Daoy (cell line): ENCODE measurements at regions not wholly inside any gene's neighbourhood (a gene's known extent, or its start where the extent isn't known, plus 50 kb on each side); places are given as distances from the start of the nearest gene placed in this dataset.

ENCODE experiments used
- DNase-seq: peaks from one replicate; pipeline ENCODE4 v3.0.0-alpha.2; 2015; ENCODE audit warnings: low read depth

DNA sequence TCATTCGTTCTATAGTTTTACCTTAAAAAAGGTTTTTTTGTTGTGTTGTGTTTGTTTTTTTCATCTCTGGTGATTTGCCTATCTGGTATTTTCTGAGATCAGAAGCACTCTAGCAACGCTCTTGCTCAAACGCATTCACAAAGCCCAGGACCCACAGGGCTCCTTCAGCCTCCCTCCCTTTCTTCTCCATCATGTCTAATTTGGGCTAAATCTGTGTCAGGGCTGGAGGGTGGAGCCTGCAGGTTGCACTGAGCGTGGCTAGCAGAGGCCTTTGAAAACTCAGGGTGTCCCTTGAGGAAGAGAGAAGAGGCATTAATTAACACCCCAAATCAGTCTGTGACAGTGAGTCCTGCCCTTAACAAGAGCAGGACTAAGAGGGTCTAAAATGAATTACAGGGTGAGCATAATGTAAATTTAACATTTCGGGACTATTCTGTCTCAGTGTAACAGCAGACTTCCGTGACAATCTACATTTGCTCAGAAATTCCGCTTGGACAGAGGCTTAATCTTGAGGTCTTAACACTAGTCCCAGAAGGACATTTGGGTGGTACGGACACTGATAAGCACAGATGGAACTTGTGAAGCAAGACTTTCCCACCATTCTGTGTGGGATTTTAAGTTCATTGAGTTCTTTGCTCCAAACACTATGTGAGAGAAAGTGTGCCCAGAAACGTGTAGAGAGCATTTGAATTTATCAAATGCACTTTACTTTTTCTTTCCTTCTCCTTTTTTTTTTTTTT lies 174.4 kb upstream of the APCDD1 start:
- DNase-seq: no peak

DNA sequence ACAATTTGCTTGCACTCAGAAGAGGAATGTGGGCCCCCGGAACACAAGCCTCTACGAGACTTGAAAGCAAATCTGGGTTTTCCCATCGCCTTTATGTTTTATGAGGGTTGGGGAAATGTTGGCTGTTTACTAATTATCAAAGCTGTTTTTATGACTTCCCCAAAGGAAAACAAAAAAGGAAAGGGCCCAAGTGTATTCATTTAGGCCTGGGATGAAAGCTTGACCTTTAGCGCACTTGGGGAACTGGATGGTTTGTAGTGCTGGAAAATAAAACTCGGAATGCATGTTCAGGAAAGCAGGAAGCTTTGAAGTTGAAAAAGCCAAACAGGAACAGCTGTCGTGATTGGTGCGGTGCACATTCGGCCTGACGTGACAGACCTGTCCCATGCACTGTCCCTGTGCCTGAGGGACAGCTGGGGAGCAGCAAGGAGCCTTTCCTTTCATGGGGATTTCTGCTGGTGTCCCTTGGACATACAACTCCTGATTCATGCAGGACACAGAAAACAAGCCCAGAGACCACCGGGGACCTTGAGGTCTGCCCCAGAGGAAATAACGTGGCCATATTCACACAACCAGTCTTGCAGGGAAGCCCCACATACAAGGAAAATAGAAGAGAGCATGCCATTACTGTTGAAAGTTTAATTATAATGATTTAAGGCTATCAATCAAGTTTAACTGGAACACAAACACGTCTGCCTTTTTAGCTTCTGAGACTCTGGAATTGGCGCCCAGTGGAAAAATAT lies 169.7 kb upstream of the APCDD1 start:
- no peak for DNase-seq

DNA sequence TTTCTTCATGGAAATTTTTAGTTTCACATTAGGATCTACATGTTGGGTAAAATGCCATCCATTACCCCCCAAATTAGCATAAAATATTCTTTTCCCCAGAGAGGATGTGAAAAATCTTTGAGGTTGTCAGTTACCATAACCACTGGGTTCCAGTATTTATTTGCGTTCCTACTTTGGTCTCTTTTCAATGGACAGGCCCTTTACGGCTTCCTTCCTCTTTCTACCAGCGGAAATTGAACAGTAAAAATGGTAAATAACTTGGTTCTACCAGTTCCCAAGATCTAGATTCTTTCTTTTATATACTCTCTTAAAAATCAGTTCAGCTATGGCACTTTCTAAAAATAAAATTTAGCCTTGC lies 169.2 kb upstream of the APCDD1 start:
- DNase-seq: no peak

DNA sequence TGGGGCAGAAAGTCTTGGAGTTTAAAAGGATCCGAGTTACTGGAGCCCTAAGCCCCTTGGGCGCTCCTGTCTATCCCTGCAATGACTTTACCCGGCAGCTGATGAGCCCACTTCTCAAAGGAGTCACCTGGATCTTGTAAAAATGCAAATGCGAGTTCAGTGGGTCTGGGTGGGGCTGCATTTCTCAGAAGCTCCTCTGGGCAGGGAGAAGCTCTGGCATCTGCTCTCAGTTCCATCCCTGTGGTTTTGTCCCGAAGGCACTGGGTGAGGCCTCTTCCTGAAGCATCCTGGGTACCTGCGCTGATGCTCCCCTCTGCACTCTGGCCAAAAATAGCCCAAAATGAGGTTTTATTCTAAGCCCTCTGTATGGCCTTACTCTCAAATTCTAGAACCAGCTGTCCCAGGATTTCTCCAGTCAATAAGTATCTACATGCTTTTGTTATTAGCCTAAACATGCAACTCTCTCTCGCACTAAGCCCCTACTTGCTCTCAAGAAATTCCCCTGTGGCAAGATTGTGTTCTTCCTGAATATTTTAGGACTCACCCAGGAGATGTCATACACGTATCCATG lies 167.8 kb upstream of the APCDD1 start:
- no peak for DNase-seq

DNA sequence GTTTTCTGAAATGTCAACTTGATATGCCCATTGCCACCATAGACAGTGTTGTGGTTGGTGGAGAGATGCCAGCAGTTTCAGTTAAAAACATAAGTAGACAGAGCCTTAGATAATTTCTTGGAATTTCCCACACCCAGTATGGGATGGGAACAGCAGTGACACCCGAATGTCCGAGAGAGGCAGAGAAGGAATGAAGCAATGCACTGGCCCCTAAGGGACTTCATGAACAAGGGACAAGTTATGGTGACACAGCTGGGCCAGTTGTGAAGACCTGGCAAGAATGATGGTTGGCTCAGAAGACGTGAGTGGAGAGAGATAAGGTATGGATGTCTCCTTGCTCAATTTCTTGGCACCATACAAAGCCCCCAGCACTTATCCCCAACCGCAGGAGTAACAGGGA lies 165.2 kb upstream of the APCDD1 start:
- no peak for DNase-seq

DNA sequence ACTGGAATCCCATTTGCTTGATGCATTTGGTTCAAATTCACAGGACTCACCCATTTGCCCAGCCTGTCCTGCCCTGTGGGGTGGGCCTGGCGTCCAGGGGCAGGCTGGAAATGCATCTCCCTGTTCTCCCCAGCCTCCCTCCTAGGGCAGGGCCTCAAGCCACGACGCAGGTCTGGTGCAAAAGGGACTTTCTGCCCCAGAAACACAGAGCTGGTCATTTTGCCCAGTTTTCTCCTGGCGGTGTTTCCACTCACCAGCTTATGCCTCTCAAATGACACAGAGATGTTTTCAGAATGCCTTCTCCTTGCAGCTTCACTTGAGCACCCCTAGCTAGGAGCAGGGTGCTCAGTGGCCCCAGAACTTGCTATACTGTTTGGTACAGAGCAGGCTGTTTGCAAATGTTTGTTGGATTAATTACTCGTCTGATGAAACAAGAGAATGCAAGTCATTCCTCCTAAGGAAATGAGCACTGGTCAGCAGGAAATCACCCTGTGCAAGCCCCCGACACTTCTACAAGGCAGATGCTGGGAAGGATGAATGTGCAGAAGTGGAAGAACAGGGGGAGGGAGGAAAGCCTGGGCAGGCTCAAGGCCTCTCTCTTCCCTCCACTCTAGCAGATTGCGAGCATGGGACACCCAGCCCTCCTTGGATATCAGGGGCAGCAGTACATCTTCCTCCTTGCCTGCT lies 164.3 kb upstream of the APCDD1 start:
- no peak for DNase-seq

DNA sequence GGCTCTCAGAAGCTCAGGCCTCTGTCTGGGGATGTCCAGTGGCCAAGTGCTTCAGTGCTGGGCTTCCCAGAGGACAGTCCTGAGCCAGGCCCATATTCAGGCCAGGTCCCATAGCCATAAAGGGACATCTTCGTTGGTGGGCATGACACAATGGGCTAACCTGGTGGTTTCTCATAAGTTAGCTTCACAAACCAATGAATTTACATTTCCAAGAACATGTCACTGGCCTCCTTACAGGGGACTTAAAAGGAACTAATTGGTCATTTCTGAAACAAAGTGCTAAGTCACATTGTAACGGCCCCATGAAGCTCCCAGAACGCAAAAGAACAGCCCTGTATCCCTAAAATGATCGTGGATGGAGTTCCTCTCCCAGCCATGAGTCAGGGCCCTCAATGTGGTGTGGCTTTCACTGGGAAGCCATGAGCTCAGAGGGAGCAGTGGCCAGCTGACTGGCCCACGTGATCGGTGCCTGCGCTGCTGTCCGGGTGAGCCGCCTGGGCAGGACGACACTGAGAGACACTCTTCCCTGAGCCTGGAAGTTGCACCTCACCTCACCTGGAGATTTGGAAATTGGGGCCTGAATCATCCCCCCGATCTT lies 163.7 kb upstream of the APCDD1 start:
- DNase-seq: no peak

DNA sequence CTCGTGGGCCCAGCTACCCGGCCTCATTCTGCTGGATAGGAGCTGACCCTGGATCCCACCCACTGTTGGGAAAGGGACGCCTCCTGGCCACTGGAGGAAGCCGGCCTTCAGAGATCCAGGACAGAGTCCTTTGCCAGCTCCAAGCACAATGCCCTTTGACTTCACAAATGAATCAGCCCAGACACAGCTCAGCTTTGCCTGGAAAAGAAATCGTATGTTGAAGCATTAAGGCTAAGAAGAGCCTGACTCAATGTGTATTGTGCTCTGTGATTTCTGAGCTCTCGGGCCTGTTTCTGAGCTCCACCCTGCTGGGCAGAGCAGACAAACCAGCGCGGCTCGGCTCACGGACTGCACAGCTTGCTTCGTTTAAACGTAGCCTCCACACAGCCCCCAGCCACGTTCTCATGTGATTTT lies 162.9 kb upstream of the APCDD1 start:
- no peak for DNase-seq

DNA sequence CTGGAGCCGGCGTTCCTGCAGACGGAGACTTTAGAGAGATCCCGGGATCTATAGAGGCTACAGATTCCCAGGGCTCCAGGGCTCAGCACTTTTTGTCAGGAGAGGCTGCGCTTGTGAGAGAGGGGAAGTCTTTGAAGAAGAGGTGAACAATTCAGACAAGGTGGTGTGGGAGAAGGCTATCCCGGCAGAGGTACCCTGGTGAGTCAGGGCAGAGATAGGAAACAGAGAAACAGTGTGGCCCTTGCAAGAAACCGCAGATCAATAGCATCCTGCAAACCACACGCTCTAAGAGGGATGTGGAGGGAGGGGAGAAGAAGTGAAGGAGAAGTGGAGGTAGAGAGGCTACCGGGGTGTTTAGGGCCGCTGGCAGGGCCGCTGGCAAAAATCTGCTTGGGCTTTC lies 160.5 kb upstream of the APCDD1 start:
- no peak for DNase-seq

DNA sequence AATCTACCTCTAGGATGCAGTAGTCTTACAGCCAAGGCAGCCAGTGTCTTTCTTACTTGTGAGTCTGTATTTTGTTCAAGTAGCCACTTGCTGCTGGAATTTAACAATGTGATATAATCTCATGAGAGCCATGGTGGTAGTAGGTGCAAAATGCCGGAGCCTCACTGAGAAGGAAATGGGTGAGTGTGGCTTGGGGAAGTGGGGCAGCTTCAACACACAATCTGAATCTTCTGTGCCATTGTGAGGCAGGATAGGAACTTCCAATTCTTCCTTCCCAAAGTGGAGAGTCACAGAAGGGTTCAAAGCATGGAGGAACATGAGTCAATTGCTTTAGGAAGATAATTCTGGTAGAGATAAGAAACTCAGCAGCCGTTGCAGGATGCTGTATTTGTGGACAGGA lies 158.7 kb upstream of the APCDD1 start:
- DNase-seq: no peak

DNA sequence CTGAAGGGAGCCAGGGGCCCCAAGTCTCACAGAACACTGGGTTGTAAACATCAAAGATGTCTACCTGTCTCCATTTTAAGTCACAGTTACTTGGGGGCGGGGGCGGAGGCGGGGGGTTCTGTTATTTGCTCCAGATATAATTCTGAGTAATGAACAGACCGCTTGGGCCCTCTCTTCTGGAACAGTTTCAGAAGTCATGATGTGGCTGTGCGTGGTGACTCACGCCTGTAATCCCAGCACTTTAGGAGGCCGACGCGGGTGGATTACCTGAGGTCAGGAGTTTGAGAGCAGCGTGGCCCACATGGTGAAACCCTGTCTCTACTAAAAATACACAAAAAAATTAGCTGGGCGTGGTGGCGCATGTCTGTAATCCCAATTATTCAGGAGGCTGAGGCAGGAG lies 157.9 kb upstream of the APCDD1 start:
- DNase-seq: peak; percentile 54

DNA sequence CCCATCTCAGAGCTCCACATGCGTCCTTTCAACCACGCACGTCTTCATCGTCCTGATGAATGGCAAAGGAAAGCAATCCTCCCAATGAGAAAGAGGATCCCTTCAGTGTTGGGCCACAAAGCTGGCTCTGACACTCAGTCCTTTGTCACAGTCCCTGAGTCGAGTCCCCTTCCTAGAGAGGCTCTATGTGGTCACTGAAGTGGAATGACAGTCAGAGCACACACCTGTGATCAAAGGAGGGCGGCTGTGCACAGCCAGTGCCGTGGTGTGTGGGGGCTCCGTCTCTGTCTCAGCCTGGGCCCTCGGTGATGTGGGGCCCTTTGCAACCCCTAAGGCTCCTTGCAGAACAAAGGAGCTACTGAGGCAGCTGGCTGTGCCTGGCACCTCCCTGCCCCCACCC lies 157.3 kb upstream of the APCDD1 start:
- DNase-seq: no peak

DNA sequence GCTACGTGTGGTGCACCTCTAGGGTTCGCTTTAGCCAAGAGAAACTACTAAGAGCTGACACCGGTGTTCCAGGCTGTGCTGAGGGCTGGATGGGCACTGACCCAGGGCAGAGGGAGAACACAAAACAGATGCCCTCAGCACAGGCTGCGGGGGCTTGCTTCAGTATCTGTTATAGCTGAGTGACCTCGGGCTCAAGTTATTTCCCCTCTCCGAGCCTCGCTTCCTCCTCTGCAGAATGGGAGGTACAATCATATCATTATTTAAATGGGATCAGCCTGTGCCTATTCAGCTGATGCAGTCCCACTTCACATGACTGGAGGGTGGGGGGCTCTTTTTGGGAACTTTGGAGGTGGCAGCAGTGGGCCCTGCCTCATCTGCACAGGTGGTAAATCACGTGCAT lies 156.1 kb upstream of the APCDD1 start:
- no peak for DNase-seq

DNA sequence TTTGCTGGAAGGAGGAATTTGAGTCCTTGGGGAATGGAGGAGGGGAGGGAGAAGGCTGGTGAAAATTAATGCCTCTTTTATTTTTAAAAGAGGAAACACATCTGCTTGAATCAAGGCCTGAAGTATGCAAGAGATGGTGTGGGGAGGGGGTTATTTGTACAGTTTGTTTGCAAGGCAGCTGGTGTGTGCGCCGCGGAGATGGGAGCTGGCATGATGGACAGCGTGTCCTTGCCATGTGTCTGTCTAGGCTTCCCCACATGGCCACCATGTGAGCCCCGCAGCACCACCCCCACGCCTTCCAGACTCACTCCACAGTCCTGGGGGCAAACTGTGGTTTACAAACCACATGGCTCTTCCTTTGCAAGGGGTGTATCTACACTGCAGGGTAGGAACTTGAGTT lies 154.8 kb upstream of the APCDD1 start:
- DNase-seq: no peak

DNA sequence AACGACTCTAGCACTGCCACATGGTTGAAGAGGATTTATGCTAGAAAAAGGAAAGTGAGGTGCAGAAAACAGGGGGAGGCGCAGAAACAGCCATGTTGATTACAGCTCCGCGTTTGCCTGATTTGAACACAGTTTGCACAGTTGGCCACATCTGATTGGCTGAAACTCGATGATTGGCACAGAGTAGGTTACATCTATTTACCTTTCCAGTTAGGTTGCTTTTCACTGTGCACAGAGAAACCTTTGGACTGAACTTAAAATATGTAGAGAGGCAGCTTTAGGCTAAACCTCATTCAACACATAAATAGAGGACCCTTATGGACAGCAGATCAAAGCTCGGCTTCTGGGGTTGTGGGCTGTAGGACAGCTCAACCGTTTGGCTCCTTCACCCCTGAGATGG lies 153.7 kb upstream of the APCDD1 start:
- no peak for DNase-seq

DNA sequence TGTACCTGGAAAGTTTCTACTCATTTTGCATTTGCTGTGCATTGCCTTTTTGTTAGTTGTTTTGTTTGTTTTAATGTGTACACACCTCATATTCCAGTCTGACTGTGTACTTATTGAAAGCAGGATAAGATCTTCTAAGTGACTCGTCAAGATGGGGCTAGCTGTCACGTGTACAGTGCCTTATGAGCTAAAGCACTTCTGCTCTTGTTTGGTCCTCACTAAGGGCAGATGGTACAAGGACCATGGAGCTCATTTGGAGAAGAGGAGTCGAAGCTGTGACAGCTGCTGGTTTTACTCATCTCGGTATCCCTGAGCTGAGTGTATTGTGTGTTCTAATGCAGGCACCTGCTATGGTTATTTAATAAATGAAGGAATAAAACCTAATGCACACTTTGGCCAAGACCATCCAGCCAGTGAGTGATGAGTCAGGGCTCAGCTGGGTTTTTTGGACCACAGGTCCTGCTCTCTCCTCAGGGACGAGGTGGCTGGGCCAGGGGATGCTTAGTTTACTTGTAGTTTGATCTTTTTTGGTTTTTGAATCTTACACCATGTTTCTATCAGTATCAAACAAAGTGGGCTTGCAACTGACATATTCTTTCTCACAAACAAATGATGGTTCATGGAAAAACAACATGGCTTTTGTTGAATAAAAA lies 152.5 kb upstream of the APCDD1 start:
- DNase-seq: no peak

DNA sequence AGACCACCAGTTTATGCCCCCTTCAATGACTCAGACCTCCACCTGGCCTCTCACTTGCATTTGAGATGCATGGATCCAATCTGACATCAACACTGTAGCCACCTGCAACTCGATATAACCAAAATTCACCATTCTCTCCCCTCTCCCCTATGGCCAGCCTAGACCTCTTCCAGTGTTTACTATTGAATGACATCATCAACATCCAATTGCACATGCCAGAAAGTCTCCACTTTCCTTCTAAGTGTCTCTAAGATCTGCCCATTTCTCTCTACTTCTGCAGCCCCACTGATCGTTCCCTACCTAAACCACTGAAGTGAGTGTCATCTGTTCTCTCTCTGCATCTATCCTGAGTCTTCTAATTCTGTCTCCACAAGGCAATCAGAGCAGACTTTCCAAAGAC lies 151.3 kb upstream of the APCDD1 start:
- no peak for DNase-seq

DNA sequence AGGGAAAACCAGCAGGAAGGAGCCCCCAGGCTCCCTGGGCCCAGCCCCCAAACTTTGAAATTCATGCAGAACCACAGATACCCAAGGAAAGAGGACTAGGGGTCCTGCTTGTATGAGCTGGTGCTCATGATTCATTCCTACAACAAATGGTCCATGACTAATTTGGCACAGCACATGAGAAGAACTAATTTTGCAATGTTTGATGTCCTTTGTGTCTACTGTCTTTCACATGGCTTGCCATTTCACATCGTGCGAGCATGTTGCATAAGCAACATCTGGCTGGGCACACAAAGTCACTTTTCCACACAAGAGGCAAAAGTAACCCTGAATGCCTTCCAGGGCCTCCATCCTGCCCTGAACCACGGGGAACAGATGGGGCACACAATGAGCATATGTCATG lies 149.6 kb upstream of the APCDD1 start:
- peak; percentile 26 for DNase-seq

DNA sequence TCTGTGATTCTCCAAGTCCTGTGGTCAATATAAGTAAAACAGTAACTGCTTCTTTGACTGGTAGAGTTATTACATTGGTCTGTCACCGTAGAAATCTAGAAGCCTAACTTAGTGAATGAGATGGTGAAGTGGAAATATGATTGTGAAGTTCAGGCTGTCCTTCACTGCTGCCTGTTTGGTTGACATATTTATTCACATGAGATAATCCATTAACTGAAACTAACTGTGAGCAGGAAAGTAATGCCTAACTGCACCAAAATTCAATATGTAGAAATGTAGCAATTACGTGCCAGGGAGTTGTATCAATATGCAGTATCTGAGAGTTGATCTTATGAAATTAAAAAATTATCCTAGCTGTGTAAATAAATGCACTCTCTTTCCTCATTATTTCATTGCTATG lies 147.7 kb upstream of the APCDD1 start:
- DNase-seq: no peak

DNA sequence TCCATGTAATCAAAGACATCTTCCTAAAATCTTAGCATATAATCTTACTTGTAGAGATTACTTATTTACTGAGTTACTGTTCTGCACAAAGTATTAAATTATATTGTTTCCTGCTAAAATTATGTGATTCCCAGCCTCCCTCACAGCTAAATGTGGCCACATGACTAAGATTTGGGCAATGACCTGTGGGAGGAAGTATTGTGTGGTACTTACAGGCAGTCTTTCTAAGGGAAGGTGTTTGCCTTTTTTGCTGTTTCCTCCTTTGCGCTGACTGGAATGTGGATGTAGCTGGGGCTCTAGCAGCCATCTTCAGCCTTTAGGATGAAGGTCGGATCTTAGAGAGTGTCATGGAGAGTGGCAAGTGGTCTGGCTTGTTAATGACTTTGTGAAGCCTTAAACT lies 146.3 kb upstream of the APCDD1 start:
- DNase-seq: no peak

DNA sequence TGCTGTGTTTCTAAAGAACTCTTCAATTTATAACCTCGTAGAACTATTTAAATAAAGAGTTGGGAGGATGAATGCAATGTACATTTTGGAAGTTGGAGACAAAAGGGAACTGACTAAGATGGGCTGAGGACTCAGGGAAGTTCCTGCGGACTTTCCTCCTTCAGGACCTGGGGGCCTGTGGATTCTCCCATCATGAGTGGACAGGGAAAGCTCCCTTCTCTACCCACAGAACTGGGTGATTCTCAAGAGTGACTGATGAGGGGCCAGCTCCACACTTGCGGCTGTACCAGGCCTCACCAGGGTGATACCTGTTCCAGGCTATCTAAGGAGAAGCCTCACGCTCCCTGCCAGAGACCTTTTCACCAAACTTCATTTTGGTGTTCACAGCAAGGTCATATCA lies 143.8 kb upstream of the APCDD1 start:
- no peak for DNase-seq
